ENCODE measurements at regions not wholly inside any gene's neighbourhood (a gene's known extent, or its start where the extent isn't known, plus 50 kb on each side); places are given as distances from the start of the nearest gene placed in this dataset.

DNA sequence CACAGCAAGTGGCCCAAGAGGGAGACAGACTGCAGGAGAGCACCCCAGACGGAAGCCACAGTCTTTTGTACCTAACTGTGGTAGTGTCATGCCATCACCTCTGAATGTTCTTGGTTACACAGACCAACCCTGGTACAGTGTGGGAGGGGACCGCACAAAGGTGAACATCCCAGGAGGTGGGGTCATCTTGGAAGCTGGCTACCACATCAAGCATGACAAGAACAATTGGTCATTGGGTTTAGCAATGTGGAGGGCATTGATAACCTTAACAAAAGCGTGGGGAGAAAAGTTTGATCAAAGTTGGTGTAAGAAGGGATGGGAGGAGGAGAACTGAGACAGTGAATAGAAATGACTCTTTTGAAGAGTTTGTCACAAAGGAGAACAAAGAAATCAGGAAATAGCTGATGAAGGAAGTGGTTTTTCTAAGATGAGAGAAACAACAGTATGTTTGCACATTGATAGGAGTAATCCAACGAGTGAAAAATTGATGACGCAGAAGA lies 87.1 kb upstream of the CACNA1E start:
- DNase-seq, result no peak

DNA sequence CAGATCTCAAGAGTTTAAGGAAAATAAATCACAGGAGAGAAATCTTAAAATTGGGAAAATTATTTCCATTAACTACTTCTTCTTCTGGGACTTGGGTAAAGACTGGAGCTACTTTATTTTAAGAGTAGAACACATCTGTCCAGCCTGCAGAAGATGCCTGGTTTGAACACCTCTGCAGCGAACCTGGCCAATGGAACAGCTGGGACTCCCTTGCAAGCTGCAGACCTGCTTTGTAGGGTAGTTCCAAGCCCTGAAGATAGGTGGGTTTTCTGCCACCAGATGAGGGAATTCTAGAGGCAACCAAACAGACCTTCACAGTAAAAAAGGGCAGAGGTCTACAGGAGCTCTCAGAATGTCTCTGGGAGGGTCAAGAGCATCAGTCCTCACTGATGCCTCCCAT lies 86.5 kb upstream of the CACNA1E start:
- DNase-seq, result no peak

DNA sequence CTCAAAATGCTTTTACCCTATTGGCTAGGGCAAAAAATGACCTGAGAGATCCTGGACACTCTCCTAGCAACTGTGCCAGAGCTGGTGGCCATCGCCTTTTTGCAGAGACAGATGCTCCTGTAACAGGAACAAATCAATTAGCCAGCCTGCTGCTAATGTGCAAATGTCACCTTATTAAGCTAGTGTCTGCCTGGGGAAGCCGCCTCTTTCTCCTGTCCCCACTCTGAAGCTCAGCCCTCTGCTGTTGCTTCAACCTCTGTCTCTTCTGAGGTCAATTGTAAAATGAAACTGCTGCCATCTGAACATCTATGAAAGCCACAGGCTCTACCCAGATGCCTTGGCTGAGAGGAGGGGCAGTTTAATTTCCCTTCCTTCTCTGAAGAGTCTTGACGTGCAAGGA lies 85.5 kb upstream of the CACNA1E start:
- DNase-seq, result no peak

DNA sequence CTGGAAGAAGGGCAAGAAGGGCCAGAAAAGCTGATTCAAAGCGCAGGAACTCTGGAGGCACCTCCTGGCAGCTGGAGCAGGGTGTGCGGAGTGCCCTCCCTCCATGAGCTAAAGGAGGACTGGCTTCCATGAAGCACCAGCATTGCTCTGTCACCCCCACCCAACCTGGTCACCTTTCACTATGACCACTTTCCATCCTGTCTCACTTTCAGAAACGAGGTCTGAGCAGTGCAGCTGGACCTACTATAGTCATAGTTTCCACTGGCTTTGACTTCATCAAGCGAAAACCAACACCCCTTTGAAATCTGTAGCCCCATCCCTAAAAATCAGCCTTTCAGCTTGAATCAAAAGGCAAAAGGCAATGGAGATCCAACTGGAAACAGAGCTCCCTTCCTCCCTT lies 84.8 kb upstream of the CACNA1E start:
- DNase-seq, result no peak

DNA sequence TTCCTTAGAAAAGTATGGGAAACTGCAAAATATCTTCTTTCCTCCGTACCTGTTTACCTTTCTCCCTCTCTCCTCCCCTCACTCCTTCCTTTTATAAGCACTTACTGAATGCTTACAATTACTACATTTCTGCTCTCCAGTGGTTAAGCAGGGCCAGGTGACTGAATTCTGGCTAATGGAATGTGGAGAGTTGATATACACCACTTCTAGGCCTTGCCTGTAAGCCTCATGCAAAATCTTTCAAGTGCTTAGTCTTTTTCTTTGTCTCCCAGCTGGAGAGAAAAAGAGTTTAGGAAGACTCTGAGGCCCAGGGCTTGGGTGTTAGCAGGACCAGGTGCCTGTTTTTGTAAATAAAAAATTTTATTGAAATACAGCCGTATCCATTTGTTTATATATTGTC lies 77.7 kb upstream of the CACNA1E start:
- DNase-seq, result no peak

DNA sequence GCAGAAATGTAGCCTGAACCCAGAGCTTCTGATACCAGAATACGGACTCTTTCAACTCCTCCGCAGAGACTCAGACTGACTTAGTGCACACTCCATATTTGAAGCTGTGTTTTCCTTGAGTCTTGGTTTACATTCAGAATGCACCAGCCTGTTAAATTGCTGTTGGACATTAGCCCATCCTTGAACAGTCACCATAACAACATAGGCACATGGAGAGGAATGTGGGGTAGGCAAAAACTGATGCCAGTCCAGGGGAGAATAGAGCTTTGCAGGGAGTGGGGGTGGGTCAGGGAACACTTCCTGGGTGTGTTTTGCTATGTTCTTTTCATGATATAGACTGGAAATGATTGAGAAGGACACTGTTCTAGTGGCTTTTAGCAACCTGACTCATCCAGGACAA lies 76.3 kb upstream of the CACNA1E start:
- no peak for DNase-seq

DNA sequence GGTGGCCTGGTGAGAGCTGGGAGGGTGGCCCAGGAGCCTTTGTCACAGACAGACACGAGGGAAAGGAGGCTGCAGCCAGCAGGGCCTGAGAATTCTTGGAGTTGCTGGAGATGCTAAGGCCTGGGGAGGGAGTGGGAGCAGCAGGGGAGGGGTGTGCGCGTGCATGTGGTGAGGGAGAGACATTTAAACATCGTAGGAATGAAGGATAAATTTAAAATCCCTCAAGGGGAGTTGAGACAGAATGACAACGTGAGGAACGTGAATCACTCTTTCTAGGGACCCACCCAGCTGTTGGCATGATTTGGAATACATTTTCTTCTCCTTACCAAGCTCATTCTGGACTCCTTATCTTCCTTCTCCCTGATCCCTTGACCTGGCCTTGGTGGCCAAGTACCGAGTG lies 73.3 kb upstream of the CACNA1E start:
- no peak for DNase-seq

DNA sequence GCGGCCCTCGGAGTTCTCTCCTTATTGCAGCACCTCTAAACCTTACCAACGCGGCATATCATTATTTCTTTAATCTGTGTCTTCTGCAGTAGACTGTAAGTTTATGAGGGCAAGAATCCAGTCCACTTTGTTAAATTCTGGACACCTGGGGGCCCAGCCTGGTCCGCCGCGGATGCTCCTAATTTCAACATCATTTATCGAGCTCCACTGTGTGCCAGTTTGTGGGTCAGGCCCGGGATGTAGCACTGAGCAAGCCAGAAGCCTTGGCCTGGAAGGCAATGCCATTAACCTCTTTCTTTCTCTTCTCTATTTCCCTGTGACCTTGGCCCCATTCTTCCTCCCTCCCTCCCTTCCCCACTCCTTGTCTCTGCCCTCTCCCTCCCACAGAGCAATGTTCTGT lies 70.6 kb upstream of the CACNA1E start:
- no peak for DNase-seq

DNA sequence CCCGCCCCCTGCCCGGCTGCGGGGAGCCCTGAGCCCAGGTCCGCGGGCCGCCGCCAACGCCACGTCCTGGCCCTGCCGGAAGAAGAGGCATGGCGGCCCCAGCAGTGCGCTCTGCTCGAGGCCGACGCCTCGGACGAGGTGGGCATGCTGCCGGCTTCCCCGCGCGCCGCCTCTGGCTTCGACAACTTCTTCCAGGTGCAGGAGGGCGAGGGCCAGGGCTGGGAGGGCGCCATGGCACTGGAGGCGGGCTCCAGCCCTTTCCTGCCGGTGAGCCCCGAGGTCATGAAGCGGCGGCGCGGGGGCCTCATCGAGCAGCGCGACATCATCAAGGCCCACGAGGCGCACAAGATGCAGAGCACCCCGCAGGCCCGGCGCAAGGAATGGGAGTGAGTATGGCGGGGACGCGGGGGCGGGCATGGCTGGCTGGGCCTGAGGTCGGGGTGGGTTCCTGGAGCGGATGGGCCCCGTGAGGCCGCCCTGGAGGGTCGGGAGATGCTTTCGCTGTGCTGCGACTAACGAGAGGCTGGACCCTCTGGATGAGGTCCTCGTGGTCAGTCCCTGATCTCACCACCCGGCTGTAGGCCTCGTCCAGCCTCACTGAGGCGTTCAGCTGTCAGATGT lies 70.0 kb upstream of the CACNA1E start:
- DNase-seq, result no peak

DNA sequence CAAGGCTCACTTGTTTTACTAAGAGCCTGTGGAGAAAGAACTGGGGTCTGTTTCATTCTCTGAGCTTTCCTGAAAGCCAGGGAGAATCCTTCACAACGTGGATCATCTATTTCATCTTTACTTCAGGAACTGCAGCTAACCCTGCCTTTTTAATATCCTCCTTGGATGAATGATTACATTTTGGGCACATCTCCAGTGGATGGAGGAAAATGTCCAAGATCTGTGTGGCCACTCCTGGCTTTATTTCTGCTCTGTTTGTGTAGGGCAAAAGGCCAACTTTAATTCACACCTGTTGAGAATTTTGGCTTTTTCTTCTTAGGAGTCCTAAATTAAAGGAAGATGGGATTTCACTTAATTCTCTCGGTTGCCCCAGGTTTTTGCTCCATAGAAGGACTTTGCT lies 69.5 kb upstream of the CACNA1E start:
- DNase-seq, result no peak

DNA sequence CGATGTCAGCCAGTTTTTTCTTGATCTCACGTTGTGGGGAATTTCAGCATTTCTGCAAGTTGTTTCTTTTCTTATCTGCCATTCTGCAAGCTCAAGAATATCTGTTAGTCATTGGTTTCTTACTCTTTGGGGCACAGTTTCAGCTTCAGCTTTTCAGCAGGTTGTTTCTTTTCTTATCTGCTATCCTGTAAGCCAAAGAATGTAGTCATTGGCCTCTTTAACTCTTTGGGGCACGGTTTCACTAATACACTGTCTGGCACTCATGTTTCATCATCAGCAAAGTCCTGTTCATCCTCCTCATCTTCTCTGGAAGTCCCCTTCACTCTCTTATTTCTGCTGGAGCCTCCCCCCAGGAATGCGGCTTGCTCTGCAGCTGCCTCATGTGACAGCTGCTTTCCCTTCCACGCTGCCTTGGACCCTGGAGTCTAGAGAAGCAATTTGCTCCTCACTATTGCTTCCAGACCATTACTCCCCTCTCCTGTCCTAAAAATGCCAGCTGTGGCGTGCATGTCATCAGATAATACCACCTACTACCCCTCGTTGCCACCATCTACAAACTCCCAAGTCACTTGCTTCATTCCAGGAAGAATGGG lies 67.0 kb upstream of the CACNA1E start:
- no peak for DNase-seq

DNA sequence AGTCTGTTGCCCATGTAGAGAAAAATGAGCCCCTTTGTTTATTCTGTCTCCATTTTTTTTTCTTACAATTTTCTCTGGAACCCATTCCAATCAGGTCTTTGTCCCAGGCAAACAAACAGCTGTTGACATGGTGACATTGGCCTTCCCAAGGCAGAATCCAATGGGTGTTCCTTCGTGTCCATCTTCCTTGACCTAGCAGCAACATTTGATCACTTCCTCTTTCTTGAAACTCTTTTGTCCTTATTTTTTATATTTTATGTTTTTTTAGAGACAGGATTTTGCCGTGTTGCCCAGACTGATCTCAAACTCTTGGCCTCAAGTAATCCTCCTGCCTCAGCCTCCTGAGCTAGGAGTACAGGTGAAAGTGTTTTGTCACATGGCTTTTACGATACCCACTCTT lies 65.4 kb upstream of the CACNA1E start:
- no peak for DNase-seq

DNA sequence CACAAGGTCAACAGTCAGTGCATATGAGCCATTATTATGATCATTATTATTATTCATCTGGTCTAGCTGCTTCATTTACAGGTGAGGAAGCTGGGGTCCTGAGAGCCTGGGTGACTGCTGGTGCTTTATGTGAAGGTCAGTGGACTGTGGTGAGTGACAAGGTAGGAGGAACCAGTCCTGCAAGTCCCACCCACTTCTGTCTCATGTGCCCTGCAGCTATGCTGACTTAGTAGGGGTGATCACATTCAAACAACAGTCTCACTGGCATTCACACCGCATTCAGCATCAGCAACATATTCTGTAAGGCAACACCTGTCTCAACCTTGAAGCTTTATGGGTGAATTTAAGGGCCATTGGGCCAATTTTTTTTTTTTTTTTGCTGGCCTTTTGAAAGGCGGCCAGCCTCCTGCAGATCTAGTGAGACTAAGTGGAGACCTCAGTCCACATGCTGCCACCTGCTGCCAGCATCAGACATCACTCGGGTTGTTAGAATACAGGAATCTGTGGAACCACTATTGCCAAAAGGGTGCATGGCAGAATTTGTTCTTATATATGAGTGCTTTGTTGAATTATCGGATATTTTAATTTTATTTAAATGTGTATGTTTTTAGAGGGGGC lies 59.9 kb upstream of the CACNA1E start:
- no peak for DNase-seq

DNA sequence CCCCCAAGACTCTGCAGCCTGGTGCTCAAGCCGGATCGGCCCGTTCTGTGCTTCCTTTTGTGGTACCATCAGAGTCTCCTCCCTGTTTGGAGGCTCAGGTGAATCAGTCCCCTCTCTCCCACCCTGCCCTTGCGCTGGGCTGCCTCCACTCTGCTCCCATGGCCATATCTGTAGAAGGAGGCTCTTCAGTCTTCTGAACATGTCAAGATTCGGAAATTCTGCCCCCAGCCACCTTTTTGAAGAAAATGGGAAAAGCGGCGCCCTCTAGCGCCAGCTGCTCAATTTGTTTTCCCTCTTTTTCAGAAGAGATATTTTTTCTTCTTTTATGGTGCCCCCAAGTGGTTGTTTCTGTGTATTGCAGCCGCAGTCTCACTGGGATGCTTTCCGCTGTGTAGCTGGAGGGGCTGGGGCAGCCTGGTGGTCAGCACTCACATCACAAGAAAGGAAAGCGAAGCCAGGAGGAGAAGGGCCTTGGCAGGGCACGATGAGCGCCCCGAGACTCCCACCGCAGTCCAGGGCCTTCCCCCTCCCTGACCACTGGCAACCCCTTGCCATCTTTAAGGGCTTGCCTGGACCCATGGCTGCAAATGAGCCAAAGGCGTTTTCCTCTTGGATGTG lies 58.4 kb upstream of the CACNA1E start:
- peak; percentile 16 for DNase-seq

DNA sequence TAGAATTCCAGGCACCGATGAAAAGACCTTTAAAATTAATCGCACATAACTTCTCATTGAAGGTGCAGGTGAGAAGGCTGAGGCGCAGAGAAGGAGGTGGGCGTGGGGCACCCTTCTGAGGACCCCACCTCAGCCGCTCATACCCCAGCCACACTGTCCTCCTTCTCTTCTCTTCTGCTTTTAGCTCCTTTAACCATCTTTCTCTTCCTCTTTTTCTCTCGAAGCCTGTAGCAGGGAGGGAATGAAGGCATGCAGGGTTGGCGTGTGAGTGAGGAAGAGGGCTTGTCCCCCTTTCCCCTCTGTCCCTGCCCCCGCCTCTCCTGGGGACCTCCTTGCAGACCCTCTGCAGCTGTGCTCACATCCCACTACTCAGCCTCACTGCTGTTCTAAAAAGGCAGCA lies 57.8 kb upstream of the CACNA1E start:
- DNase-seq, result no peak

DNA sequence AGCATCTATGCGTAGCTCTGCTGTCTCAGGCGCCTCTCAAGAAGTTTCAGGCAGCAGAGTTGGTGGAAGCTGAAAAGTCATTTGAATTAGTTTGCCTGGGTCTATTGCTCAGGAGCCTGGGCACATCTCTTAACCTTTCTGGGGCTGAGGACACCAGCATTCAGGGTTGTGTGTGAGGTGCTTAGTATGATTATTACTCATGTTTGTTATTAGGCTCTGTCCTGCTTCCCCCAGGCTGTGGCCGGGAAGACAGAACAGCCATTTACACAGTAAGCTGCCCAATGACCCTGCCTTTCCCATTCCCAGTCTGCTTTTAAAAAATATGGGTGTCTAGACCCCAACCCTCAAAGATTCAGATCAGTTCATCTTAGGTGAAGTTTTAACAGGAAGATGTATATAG lies 53.9 kb upstream of the CACNA1E start:
- DNase-seq, result no peak

DNA sequence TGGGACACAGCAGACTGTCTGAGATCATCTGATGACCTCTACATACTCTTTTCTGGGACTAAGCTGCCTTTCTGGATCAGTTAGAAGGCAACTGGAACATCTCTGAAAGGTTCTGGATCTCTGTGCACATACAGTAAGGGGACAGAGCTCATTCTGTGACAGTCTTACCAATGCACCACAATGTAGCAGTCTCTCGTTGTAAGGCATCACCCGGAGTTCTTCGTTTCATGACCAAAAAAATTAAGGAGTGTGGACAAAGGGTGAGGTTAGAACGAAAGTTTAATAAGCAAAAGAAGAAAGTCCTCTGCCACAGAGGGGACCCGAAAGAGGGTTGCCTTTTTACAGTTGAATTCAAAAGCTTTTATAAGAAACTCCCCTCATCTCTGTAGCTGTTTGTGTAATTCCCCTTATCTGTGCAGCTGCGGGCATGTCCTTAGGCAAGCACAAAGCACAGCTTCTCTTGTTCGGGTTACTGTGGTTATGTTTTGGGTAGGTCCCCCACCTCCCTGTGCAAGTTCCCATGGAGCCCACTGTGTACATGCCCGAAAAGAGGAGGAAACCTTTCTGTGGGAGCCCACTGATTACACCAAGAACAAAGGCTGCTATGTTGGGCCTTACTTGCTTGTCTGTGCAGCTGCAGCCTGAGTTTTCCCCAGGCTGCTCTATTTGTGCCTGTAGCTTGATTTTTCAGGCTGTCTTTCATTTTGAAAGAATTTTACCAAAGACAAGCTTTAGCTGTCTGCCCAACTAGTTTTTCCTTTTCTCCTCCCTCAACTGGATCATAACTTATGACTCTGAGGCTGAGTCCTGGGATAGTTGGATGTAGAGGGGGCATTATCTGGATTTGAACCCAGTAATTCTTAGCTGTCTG lies 53.1 kb upstream of the CACNA1E start:
- DNase-seq, result no peak

All from DMS79 (cell line).